GM21423 (cell line): ENCODE measurements at regions not wholly inside any gene's neighbourhood (a gene's known extent, or its start where the extent isn't known, plus 50 kb on each side); places are given as distances from the start of the nearest gene placed in this dataset.
"Not testable (repeated sequence)": the region's sequence is repeated elsewhere in the genome, so short reads cannot be mapped to it uniquely, and the experiment has no call there.

Experiments
- ATAC-seq: cut with Tn5 transposase; IDR thresholded peaks from one replicate; pipeline ENCODE4 v1.9.1; 2021; ENCODE audit warnings: mild to moderate bottlenecking, moderate library complexity; ENCODE audit not compliant: unreplicated experiment

DNA sequence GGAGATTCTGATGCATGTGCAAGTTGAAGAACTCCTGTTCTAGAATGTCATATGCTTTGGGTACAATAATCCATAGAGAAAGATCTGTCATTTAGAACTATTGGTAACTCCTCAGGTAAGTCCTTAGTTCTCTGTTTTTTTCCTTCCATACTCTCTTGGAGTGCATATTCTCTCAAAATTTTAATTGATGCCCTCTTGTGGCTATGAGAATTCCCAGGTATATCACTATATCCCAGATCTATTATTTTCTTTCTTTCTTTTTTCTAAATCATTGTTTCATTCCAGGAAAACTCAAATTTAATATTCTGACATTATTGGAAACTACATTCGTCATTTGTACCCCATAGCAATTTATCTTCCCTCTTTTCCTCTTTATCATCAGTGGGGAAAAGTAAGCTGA, 485.4 kb downstream of the KLF5 start:
- no peak for ATAC-seq

GRCh38 chr13:73542446-73542845, 483.6 kb downstream of the KLF5 start:
- ATAC-seq, result no peak

DNA sequence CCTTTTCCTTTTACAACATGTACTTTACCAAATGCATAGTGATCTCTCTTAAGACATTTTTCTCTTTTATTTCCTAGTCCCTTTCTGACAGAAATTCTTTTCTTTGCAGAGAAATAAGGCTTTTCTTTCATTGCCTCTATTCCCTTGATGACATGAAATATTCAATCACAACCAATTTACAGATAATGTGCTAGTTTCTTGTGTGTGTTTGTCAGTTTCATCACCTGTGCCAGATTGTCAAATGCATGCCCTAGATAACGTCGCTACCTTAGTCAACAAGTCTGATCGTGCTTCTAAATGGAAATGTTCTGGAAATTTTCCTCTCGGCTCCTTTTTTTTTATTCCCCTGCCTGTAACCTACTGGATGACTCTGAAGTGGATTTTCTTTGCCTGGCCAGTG, 478.1 kb downstream of the KLF5 start:
- ATAC-seq, result no peak

- ATAC-seq, result no peak
Observed at GRCh38 chr13:73535341-73535740, 476.5 kb downstream of the KLF5 start.

DNA sequence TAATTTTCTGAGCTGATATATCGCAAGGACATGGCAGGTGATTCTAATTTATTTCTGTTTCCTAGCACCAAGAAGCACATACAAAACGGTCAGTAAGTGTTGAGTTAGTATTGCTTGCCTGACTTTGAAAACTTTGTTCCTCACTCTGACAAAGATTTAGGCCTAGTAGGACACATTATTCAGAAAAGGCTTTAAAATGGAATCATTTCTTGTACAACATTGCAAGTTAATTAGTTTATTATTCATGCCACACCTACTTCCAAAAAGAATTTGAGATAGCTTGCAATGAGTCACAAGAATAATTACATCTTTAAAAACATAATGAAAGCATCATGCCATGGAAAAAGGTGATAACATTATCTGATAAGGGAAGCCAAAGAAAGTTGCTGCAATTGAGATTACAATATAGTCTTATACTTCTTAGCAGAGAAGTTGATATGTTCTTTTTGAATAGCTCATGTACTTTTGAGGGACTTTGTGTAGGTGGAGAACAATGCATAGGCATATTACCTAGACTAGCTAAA, 474.2 kb downstream of the KLF5 start:
- ATAC-seq, result no peak

- ATAC-seq, result no peak
Observed at GRCh38 chr13:73532582-73532981, 473.8 kb downstream of the KLF5 start.

- no peak for ATAC-seq
Observed at GRCh38 chr13:73531014-73531413, 472.2 kb downstream of the KLF5 start.

GRCh38 chr13:73522937-73523336, 464.1 kb downstream of the KLF5 start:
- no peak for ATAC-seq

DNA sequence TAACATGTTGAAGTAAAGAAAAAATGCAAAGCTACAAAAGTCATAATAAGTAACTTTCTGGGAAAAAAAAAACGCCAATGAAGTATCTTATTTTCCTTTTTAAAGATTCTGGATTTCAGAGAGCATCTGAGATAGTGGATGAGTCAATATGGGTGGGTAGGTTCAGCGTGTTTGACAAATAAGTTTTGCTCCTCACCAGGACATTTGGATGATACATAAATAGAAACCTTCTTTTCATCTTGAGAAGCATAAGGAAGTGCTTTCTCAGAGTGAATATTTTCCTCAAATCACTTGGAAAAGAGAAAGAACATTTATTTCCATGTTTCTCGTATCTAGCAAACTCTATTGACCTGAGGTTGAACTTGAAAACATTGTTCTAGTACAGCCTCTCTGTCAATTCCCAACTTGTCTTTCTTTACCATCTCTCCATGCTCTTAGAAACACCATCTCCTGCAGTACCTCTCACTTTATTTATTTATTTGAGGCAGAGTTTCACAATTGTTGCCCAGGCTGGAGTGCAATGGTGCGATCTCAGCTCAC, 463.2 kb downstream of the KLF5 start:
- no peak for ATAC-seq

DNA sequence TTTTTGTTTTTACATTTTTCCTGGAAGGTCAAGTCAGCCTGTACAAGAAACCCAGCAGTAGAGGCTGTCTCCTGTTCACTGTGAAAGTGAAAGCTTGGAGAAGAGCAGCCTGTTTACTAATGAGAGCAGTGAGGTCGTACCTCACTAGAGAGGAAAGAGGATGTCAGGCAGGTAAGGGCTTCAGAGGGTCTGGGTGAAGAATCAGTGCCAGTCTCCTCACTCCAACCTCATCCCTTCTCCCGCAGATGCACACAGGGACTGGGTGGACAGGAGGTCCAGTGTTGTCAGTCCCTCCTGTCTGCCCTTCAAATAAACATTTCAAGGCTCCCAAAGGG, 462.5 kb downstream of the KLF5 start:
- ATAC-seq, result no peak

- no peak for ATAC-seq
Observed at GRCh38 chr13:73520566-73521289, 461.9 kb downstream of the KLF5 start.

DNA sequence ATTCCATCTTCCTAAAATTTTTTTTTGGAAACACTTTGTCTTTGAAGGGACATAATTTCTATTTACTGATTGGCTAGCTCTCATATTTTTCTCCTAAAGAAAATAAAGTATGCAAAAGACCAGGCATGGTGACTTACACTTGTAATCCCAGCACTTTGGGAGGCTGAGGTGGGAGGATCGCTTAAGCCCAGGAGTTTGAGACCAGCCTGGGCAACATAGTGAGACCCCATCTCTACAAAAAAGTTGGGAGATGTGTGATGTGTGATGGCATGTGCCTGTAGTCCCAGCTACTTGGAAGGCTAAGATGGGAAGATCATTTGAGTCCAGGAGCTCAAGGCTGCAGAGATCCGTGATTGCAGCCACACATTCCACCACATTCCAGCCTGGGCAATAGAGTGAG, 461.3 kb downstream of the KLF5 start:
- not testable (repeated sequence) for ATAC-seq

GRCh38 chr13:73519396-73520116, 460.8 kb downstream of the KLF5 start:
- ATAC-seq, result no peak

- ATAC-seq, result no peak
Observed at GRCh38 chr13:73517766-73518165, 459.0 kb downstream of the KLF5 start.

GRCh38 chr13:73516731-73517130, 457.9 kb downstream of the KLF5 start:
- ATAC-seq, result no peak

DNA sequence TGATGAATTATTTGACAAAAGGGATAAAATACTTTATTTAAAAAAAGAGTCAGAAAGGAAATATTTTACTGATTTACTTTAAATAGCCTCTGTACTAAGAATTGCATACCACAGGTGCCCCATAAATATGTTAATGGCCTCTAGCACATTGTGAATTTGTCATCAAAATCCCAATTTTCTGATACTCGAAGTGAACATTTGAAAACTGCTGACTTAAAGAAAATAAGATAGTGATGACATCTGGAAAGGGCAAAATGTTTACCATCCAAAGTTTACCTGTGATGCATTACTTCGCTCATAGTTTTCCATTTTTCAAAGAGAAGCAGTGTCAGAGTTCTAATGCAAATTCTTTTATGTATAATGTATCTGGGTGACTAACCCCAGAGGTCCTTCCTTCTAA, 455.4 kb downstream of the KLF5 start:
- no peak for ATAC-seq

DNA sequence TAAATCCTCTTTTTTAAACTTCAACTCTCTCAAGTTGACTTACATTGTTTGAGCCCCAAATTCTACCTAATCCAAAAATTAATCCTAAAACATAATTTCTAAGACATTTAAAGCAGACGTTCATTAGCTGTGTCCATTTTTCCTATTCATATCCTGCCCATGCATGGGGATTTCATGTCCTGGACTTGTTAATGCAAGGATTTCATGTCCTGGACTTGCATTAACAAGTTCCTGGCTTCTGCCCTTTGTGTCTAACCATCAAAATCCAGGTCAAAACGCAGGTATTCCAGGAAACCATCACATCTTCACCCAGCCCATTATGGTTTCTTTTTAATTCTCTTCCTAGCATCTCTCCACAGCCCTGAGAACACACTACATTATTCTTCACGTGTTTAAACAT, 454.9 kb downstream of the KLF5 start:
- ATAC-seq, result no peak

DNA sequence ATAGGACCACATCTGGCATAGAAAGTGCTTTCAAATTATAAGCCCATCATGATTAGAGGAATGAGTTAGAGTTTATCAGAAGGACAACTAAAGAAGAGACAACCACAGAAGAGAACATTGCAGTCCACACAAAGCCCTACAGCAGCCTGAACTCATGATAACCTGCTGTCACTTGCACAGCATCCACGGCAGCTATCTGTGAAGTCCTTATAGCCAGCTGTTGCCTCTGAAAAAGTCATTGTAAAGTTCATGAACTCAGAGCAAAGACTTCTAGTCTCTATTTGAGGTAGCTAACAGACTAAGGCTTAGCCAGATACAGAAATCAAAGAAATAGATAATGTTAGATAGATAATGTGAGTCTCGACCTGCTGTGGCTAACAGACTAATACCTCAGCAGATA, 450.0 kb downstream of the KLF5 start:
- no peak for ATAC-seq

DNA sequence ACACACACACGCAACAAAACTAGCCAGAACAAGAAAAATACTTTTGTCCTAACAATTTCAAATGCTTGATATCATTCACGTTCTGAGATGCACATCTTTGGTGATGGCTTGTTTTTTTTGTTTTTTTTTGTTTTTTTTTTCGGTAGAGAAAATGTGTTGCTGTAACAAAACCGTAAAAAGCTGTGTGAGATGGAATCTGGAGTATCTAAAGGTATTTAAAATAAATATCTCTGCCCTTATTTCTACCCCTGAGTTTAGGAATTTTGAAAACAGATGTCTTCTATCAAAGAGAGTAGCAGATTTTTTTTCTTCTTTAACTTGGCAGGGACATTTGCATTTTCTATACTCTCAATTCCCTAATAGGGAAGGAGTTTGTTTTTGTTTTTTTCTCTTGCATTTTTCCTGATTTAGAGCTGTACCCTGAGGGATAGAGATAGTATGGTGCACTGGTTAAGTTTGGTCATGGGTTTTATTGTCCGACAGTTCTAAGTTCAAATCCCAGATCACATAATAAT, 446.6 kb downstream of the KLF5 start:
- no peak for ATAC-seq

DNA sequence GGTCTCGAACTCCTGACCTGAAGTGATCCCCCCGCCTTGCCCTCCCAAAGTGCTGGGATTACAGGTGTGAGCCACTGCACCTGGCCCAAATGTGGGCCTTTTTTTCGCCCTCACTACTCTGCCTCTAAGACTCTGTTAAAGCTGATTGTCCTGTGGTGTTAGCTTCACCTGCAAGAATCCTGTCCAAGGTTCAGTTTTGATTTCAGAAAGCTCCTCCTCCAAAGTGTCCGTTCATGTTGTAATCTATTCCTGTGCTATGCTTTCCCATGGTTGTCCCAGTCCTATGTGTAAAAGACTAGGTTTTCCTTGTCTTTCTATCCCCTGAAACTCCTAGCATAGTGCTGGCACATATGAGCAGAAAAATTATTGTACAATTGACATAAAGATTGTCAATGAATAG, 440.9 kb downstream of the KLF5 start:
- ATAC-seq, result no peak

DNA sequence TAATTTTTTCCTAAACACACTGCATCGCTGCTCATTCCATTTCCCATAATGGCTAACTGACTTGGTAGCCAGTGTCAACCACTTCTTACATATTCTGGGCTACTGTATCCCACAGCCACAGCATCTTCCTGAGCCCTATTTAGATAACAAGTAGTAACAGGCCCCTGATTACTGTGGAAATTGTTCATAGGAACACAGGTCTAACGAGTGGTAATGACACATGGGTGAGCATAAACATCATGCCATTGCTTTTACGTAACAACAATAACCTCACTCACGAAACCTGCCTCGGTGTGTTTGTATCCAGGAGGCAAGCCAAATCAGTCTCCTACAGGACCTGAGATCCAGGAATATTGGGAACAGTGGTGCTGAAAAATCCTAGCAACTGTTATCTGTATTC, 438.6 kb downstream of the KLF5 start:
- ATAC-seq, result no peak

DNA sequence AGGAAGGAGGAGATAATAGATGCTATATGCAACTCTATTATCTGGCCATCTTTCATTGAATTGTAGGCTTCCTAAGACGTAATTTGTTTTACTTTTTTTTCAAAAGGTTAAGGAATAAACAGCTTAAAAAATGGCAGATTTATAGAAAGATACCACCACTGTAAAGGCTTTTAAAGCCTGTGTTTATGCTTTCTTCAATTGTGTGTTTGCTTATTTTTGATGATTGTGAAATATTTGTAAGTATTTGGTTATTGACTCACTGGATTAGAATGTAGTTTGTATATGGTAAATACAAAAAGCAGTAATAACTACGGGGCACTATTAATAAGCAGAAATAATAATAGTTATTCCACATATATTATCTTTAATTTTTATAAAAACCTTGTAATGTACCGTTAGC, 437.9 kb downstream of the KLF5 start:
- no peak for ATAC-seq
